RWPE1 (cell line): ENCODE measurements at regions not wholly inside any gene's neighbourhood (a gene's known extent, or its start where the extent isn't known, plus 50 kb on each side); places are given as distances from the start of the nearest gene placed in this dataset.

Source experiments
- CTCF ChIA-PET: fragments of 350-600 bp; sonication (Branson Sonifier 250); formaldehyde crosslinking; extraction: SDS; loops from one replicate; lab custom pipeline; 2021; lab: Yijun Ruan, JAX
- POLR2A ChIA-PET: fragments of 400-600 bp; formaldehyde crosslinking; extraction: SDS; loops from one replicate; lab custom pipeline; 2020; ENCODE audit warnings: antibody characterized with exemption; ENCODE audit not compliant: low non-redundant PET; lab: Yijun Ruan, JAX
- DNase-seq: peaks from one replicate; pipeline ENCODE4 v3.0.0; 2012; ENCODE audit warnings: low spot score
- H3K27ac ChIP-seq: fragments of 450-650 bp; 2 replicates; pipeline ENCODE4 v1.5.1; 2017
- TF ChIP-seq, protein P1 (sequence below): fragments of 450-650 bp; conservative IDR thresholded peaks from 2 replicates; pipeline ENCODE4 v1.5.1; 2017; ENCODE audit warnings: low read depth, mild to moderate bottlenecking

GRCh38 chr3:194256040-194256945 is 94.8 kb downstream of the CPN2 start:
- CTCF ChIA-PET, result interaction anchor here (0.6 kb wide), 1 partner anchor 59 kb away, joined by 3 read pairs; no protein-coding TSS in a partner anchor
- DNase-seq, result no peak
- no peak overlapping the region for H3K27ac ChIP-seq
- POLR2A ChIA-PET, result no interaction called here
- TF ChIP-seq, protein P1, sequence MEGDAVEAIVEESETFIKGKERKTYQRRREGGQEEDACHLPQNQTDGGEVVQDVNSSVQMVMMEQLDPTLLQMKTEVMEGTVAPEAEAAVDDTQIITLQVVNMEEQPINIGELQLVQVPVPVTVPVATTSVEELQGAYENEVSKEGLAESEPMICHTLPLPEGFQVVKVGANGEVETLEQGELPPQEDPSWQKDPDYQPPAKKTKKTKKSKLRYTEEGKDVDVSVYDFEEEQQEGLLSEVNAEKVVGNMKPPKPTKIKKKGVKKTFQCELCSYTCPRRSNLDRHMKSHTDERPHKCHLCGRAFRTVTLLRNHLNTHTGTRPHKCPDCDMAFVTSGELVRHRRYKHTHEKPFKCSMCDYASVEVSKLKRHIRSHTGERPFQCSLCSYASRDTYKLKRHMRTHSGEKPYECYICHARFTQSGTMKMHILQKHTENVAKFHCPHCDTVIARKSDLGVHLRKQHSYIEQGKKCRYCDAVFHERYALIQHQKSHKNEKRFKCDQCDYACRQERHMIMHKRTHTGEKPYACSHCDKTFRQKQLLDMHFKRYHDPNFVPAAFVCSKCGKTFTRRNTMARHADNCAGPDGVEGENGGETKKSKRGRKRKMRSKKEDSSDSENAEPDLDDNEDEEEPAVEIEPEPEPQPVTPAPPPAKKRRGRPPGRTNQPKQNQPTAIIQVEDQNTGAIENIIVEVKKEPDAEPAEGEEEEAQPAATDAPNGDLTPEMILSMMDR, result no peak

GRCh38 chr3:194257151-194257621 is 93.9 kb downstream of the CPN2 start:
- ChIA-PET CTCF (interaction anchor here (0.5 kb wide), 1 partner anchor 251 kb away, joined by 5 read pairs; no protein-coding TSS in a partner anchor), POLR2A (no interaction called here)
- TF ChIP-seq, protein P1, result no peak
- no peak for DNase-seq
- H3K27ac ChIP-seq, result no peak overlapping the region

- DNase-seq, result no peak
- TF ChIP-seq, protein P1, result no peak
- no peak overlapping the region for H3K27ac ChIP-seq
- ChIA-PET POLR2A (no interaction called here), CTCF (no interaction called here)
Observed at GRCh38 chr3:194257916-194258668, 93.0 kb downstream of the CPN2 start.

DNA sequence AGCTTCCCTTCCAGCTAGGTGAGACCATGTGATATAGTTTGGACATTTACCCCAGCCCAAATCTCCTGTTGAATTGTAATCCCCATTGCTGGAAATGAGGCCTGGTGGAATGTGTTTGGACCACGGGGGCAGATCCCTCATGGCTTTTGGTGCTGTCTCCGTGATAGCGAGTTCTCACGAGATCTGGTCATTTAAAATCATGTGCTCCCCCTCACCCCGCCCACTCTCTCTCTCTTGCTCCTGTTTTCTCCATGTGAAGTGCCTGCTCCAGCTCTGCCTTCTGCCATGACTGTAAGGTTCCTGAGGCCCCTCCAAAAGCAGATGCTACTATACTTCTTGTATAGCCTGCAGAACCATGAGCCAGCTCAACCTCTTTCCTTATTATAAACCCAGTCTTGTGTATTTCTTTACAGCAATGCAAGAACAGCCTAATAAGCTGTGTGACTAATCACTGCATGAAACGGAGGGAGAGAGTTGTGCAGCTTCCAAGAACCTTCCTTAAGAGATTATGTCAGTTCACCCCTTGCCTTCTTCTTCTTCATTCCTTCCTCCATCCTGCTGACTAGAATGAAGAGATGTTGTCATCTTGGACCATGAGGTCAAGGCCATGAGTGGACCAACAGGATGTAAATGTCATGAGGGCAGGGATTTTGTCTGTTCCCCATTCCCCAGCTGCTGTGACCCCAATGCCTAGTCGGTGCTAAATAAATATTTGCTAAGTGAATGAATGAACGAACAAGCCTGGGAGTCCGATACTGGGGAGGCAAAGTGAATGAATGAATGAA is 91.0 kb downstream of the CPN2 start:
- no peak for DNase-seq
- ChIA-PET CTCF (interaction anchor here (0.7 kb wide), 1 partner anchor 14 kb away, joined by 3 read pairs; no protein-coding TSS in a partner anchor), POLR2A (no interaction called here)
- H3K27ac ChIP-seq, result no peak overlapping the region
- TF ChIP-seq, protein P1, result no peak

DNA sequence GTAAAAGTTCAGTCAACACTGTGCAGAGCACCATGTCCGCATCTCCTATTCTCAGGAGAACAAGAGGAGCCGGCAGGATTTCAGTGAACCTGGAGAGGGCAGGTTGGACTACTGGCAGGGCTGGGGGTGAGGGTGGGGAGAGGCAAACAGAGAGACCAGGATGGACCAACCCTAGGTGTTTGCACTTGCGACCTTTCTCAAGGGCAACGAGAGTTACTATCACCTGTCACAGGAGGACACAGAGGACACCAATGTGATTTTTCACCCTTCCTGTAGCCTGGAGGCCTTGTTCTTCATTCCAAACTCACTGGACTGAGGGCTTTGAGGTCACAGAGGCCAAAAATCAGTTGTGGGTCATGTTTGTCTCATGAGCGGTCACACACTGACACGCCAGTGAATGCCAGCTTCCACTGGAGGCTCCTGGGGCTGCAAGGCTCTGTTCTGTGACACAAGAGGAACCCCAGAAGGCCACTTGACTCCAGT is 89.5 kb downstream of the CPN2 start:
- ChIA-PET POLR2A (no interaction called here), CTCF (no interaction called here)
- H3K27ac ChIP-seq, result no peak overlapping the region
- no peak for DNase-seq
- TF ChIP-seq, protein P1, result no peak
